ENCODE measurements at regions not wholly inside any gene's neighbourhood (a gene's known extent, or its start where the extent isn't known, plus 50 kb on each side); places are given as distances from the start of the nearest gene placed in this dataset.
"Not testable (repeated sequence)": the region's sequence is repeated elsewhere in the genome, so short reads cannot be mapped to it uniquely, and the experiment has no call there.

- Histone ChIP-seq H3K27me3 (ENCODE audit: insufficient read depth, low read length) (no peaks in the 10 kb centered on the region), H3K9ac (ENCODE audit: low read length) (no peak overlapping the region), H3K9me3 (ENCODE audit: low read length) (no peaks in the 10 kb centered on the region), H3K27ac (ENCODE audit: low read depth, low read length, poor library complexity, severe bottlenecking) (no peak overlapping the region), H3F3A (ENCODE audit: insufficient read depth, low read length) (no peaks in the 10 kb centered on the region), H2AFZ (ENCODE audit: low read length) (no peak overlapping the region), H3K79me2 (ENCODE audit: insufficient read depth, low read length) (no peaks in the 10 kb centered on the region), H3K4me3 (ENCODE audit: low read depth, low read length, poor library complexity, severe bottlenecking) (no peak overlapping the region), H3K9me2 (ENCODE audit: low read depth, low read length) (no peaks in the 10 kb centered on the region), H4K20me1 (ENCODE audit: insufficient read depth, low read length) (no peaks in the 10 kb centered on the region), H3K4me1 (ENCODE audit: insufficient read depth, low read length, severe bottlenecking) (no peaks in the 10 kb centered on the region), H3K36me3 (ENCODE audit: insufficient read depth, low read length) (no peaks in the 10 kb centered on the region), H3K4me2 (ENCODE audit: low read length) (no peak overlapping the region)
- TF ChIP-seq EZH2 (IDR thresholded peaks at IDR 0.05; ENCODE audit: borderline replicate concordance, low read length) (no peak), CTCF (IDR thresholded peaks at IDR 0.05; ENCODE audit: low read length) (no peak)
These were observed 139.4 kb downstream of the SLC38A4 start for GRCh38 chr12:46686267-46686942.

- H3K9me2 ChIP-seq (ENCODE audit: low read depth, low read length); H3K9me3 ChIP-seq (ENCODE audit: low read length); H3F3A ChIP-seq (ENCODE audit: insufficient read depth, low read length); H3K9ac ChIP-seq (ENCODE audit: low read length); H3K4me3 ChIP-seq (ENCODE audit: low read depth, low read length, poor library complexity, severe bottlenecking); H3K4me1 ChIP-seq (ENCODE audit: insufficient read depth, low read length, severe bottlenecking); H3K36me3 ChIP-seq (ENCODE audit: insufficient read depth, low read length); H3K27ac ChIP-seq (ENCODE audit: low read depth, low read length, poor library complexity, severe bottlenecking); H3K4me2 ChIP-seq (ENCODE audit: low read length); H3K27me3 ChIP-seq (ENCODE audit: insufficient read depth, low read length); H3K79me2 ChIP-seq (ENCODE audit: insufficient read depth, low read length); H4K20me1 ChIP-seq (ENCODE audit: insufficient read depth, low read length); H2AFZ ChIP-seq (ENCODE audit: low read length): not testable (repeated sequence)
These were observed 141.6 kb downstream of the SLC38A4 start for GRCh38 chr12:46684243-46684642.

GRCh38 chr12:46682148-46682547 lies 143.6 kb downstream of the SLC38A4 start:
- Histone ChIP-seq H3F3A (ENCODE audit: insufficient read depth, low read length) (no peaks in the 10 kb centered on the region), H3K4me2 (ENCODE audit: low read length) (no peak overlapping the region), H2AFZ (ENCODE audit: low read length) (no peak overlapping the region), H3K4me1 (ENCODE audit: insufficient read depth, low read length, severe bottlenecking) (no peaks in the 10 kb centered on the region), H3K27ac (ENCODE audit: low read depth, low read length, poor library complexity, severe bottlenecking) (no peak overlapping the region), H3K27me3 (ENCODE audit: insufficient read depth, low read length) (no peaks in the 10 kb centered on the region), H3K4me3 (ENCODE audit: low read depth, low read length, poor library complexity, severe bottlenecking) (no peak overlapping the region), H3K79me2 (ENCODE audit: insufficient read depth, low read length) (no peaks in the 10 kb centered on the region), H3K9me2 (ENCODE audit: low read depth, low read length) (no peaks in the 10 kb centered on the region), H3K9ac (ENCODE audit: low read length) (no peak overlapping the region), H4K20me1 (ENCODE audit: insufficient read depth, low read length) (no peaks in the 10 kb centered on the region), H3K36me3 (ENCODE audit: insufficient read depth, low read length) (no peaks in the 10 kb centered on the region), H3K9me3 (ENCODE audit: low read length) (no peaks in the 10 kb centered on the region)
- TF ChIP-seq CTCF (IDR thresholded peaks at IDR 0.05; ENCODE audit: low read length) (no peak), EZH2 (IDR thresholded peaks at IDR 0.05; ENCODE audit: borderline replicate concordance, low read length) (no peak)

GRCh38 chr12:46680506-46680905 lies 145.3 kb downstream of the SLC38A4 start:
- no peak for TF ChIP-seq CTCF (IDR thresholded peaks at IDR 0.05; ENCODE audit: low read length)
- TF ChIP-seq EZH2 (IDR thresholded peaks at IDR 0.05; ENCODE audit: borderline replicate concordance, low read length): no peak
- H3K9ac ChIP-seq (ENCODE audit: low read length): no peak overlapping the region
- no peaks in the 10 kb centered on the region for H3K4me1 ChIP-seq (ENCODE audit: insufficient read depth, low read length, severe bottlenecking)
- no peak overlapping the region for H3K4me3 ChIP-seq (ENCODE audit: low read depth, low read length, poor library complexity, severe bottlenecking)
- no peaks in the 10 kb centered on the region for H3F3A ChIP-seq (ENCODE audit: insufficient read depth, low read length)
- no peak overlapping the region for H3K4me2 ChIP-seq (ENCODE audit: low read length)
- no peaks in the 10 kb centered on the region for H4K20me1 ChIP-seq (ENCODE audit: insufficient read depth, low read length)
- no peaks in the 10 kb centered on the region for H3K79me2 ChIP-seq (ENCODE audit: insufficient read depth, low read length)
- no peaks in the 10 kb centered on the region for H3K36me3 ChIP-seq (ENCODE audit: insufficient read depth, low read length)
- no peaks in the 10 kb centered on the region for H3K27me3 ChIP-seq (ENCODE audit: insufficient read depth, low read length)
- H3K9me2 ChIP-seq (ENCODE audit: low read depth, low read length): no peaks in the 10 kb centered on the region
- no peak overlapping the region for H2AFZ ChIP-seq (ENCODE audit: low read length)
- H3K27ac ChIP-seq (ENCODE audit: low read depth, low read length, poor library complexity, severe bottlenecking): no peak overlapping the region
- H3K9me3 ChIP-seq (ENCODE audit: low read length): no peaks in the 10 kb centered on the region
